GM18511 (cell line): ENCODE measurements at regions not wholly inside any gene's neighbourhood (a gene's known extent, or its start where the extent isn't known, plus 50 kb on each side); places are given as distances from the start of the nearest gene placed in this dataset.
"Not testable (repeated sequence)": the region's sequence is repeated elsewhere in the genome, so short reads cannot be mapped to it uniquely, and the experiment has no call there.

Experiments used
- ATAC-seq: cut with Tn5 transposase; IDR thresholded peaks from one replicate; pipeline ENCODE4 v1.9.1; 2021; ENCODE audit warnings: mild to moderate bottlenecking, moderate library complexity; ENCODE audit not compliant: unreplicated experiment

DNA sequence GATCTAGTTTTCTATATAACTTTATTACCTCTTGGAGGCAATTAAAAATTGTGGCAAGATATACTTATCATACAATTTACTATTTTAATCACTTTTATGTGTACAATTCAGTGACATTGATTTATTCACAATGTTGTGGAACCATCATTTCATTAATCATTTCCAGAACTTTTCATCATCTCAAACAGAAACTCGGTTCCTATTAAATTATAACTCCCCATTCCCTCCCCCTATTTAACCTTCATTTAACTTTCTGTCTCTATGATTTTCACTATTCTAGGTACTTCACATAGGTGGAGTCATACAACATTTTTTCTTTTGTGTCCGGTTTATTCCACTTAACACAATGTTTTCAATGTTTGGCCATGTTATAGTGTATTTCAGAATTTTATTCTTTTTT, 252.8 kb downstream of the REEP3 start:
- ATAC-seq, result no peak

DNA sequence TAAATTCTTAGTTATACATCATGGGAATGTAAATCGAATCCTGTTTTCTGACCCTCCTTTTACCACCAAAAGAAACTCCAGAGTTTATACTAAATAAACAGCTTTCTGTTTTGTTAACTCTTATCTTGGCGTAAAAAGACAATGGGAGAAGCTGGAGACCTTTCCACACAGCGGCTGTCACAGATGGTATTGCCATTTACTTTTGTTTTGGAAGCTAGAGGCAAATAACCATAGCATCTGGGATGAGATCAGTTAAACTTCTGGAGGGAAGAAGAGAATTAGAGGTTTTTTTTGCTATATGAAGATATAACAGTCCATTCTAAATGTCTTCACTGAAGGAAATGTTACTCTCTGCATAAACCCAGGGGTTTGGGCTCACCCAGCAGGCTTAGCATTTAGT, 258.9 kb downstream of the REEP3 start:
- ATAC-seq, result no peak

DNA sequence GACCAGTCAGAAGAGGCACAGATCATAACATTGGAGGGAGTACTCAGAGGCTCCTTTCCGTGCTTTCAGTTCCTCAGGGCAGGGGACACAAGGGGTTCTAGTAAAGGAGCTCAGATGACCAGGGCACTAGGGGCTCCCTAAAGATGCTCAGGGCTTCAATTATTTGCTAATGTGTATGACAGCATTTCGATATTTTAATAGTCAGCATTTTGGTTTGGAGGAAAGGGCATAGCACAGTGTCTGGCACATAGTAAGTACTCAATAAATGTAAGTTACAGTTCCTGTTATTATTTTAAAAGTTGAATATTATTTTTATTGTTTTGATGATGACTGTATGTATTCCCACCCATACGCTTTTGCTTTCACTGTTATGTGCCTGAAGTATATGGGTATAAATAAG, 260.0 kb downstream of the REEP3 start:
- ATAC-seq, result no peak

DNA sequence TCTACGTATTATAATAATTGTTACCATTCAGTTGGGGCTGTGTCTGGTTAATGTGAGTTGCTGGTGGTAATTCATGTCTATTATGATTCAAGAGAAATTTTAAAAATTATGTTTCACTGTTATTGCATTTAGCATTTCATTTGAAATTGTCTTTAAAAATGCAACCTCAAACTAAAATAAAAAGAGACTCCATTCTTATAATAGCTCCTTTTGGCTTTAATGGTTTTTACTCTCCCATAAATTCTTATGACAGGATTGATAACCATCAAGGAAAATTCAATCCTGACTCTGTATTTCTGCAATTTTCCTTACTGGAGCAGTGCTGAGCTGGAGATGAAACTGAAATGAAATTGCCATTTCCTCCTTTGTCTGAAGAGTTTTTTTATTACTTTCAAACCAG, 262.7 kb downstream of the REEP3 start:
- no peak for ATAC-seq

DNA sequence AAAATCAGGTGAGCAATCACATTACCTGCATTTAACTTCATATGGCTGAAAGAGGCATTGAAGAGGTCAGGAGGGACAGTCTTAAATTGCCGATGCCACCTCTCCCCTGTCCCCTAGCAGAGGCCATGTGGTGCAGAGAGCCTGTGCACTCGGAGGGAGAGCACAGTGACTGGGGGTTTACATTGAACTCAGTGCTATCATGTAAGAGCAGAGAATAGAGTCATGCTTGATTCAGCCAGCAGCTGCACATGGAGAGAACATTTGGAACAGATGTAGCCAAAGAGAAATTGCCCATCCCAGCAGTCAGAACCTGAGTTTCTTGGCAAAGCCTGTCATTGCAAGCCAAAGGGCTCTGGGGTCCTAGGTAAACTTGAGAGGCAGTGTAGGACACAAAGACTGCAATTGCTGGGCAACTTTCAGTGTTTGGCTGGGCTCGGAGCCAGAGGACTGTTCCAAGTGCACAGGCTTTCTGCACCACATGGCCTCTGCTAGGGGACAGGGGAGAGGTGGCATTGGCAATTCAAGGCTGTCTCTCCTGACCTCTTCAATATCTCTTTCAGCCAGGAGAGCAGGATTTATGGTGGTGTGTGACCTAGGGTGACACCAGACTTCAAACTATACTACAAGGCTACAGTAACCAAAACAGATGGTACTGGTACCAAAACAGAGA, 267.1 kb downstream of the REEP3 start:
- no peak for ATAC-seq

DNA sequence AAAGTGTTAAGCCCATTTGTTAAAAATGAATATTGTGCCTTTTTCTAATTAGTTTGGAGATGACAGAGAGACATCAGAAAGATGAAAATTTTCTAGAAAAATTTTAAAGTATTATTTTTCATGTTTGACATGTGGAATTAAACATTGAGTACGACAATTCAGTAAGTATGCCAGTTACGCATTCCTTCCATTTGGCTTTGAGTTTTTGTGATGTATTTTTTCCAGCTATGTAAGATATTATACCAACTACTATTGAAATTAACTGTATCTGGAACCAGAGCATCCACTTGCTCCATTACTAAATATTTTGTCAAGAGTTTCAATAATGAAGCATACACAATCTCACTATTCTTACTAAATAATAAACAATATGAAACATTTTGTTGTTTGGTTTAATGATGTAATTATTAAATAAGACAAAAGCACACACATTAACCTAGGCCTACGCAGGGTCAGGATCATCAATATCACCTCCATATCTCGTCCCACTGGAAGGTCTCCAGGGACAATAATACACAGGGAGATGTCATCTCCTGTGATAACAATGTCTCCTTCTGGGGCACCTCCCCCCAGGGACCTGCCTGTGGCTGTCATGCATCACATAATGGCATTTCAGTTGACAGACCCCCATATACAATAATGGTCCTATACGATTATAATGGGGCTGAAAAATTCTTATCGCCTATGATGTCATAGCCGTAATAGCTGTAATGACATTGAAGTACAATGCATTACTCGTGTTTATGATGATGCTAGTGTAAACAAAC, 274.1 kb downstream of the REEP3 start:
- no peak for ATAC-seq

DNA sequence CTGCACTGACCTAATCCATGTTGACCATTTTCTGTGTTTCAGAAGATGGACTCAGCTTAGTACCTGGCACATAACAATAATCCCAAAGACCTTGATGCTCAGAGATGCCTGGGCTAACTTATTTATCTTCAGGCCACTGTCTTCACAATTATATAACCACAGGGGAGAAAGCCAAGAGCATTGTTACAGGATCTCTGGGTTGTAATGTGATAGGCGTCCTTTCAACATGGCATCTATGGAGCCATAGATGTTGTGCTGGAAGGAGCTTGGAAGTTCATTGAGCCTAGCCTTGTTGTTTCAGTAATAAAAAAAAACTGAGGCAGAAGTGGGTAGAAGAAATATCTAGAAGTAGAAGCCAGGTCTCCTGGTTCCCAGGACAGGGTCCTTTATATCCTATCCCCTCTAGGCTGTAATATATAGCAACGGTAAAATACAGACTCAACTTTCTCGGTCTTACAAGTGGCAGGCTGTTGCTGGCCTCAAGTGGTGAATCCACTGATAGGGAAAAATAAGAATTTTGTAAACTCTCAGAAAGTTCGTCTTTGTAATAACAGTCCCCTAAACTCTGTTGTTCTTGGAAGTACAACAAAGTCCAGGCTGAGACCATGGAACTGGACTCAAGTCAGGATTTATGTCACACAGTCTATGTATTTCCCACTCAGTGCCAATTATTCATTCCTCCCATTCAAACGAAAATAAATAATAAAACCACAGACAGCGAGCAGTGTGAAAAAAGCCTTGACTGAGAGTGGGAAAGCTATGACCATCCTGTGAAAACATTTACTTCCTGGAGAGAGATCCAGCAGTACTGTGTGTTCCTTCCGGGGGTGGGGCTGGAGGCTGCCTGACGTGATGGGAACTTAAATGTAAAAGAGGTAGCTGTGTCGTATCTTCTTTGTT, 277.6 kb downstream of the REEP3 start:
- no peak for ATAC-seq

DNA sequence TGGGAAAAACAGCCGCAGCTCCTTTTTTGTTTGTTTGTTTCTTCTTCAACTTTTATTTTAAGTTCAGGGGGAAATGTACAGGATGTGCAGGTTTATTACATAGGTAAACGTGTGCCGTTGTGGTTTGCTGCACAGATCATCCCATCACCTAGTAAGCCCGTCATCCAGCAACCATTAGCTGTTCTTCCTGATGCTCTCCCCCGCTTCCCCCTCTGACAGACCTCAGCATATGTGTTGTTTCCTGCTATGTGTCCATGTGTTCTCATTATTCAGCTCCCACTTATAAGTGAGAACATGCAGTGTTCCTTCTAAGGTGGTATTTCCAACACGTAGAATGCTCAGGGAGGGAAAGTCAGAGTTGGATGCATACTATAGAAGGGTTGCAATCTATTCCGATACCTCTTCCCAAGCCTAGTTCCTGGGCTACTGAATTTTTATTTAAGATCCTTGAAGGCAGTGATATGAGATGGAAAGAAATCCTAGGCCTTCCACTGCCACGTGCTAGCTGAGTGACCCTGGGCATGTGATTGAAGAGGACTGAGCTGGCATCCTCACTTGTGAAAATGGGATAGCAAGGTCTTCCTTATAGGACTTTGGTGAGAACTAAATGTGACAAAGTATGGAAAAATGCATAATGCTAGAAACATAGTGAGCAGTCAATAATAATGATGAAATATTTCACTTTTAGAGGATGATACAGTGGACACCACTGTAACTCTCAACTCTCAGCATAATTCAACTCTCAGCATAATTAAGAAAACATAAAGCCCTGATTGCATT, 278.5 kb downstream of the REEP3 start:
- no peak for ATAC-seq

DNA sequence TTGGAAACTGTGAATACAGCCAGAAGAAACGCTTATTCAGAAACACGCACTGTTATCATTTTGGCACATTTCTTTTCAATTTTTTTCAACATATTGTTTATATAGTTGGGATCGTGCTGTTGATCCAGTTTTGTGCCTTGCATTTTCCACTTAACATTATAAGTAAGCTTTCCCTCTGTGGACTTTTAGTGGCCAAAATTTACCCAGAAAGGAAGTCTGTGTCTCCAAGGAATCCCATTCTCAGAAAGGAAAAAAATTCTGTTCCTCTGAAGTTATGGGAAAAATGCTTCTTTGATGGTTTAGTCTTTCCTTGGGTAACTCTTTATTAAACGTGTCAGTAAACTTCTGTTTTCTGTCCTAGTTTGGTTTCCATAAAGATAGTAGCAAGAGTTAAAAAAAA, 280.0 kb downstream of the REEP3 start:
- no peak for ATAC-seq

DNA sequence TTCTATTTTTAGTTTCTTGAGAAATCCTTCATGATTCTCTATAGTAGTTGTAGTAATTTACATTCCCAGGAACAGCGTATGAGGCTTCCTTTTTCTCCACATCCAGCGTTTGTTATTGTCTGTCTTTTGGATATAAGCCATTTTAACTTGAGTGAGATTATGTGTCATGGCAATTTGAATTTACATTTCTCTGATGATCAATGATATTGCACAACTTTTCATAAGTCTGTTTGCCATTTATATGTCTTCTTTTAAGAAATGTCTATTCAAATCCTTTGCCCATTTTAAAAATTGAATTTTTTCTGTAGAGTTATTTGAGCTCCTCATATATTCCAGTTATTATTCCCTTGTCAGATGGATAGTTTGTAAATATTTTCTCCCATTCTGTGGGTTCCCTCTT, 285.1 kb downstream of the REEP3 start:
- ATAC-seq, result no peak

DNA sequence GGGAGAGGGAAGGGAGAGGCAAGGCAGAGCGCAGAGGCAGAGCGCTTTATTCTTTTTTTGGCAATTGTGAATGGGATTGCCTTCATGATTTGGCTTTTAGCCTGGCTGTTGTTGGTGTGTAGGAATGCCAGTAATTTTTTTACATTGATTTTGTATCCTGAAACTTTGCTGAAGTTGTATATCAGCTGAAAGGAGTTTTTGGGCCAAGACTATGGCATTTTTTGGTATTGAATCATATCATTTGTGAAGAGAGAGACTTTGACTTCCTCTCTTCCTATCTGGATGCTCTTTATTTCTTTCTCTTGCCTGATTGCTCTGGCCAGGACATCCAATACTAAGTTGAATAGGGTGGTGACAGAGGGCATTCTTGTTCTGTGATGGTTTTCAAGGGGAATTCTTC, 291.3 kb downstream of the REEP3 start:
- ATAC-seq, result no peak

DNA sequence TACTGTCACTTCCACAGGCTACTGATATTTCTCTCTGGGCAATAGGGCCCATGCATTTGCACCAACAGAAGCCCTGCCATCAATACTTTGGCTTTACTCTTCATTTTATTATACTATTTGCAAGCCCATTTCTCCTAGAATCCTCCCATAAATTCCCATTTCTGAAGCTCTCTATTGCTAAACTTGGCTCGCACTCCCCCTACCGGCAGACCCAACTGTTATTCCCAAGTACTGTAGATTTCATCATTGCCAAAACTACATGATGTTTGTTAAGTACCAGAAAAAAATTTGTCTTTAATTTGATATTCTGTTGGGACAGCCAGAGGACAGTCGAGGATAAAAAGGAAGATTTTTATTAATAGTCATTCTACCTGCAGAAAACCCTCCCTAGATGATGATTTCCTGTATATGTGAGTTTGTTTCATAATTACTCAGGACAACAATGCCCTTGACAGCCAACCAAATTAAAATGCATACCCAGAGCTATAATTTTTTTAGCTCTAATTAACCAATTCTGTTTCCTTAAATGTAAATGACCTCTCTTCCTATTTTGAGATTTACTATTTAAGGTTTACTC, 298.6 kb downstream of the REEP3 start:
- peak; percentile 60 for ATAC-seq

DNA sequence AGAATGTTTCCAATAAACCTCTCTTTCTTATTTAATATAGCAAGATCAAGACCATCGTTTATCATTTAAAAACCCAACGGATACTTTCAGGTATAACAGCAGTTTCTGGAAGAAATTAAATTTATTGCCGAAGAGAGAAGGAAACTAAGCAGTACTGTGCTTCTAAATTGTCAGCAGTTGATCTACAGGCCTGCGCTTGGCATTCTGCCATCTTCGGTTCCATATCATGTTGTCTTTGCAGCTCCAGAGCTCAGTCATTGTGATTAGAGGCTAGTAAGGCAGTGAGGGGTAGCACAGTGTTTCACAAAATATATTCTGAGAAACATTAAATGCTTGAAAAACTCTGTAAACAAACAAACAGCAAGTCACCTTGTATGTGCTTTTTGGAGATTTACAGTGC, 301.3 kb downstream of the REEP3 start:
- no peak for ATAC-seq

DNA sequence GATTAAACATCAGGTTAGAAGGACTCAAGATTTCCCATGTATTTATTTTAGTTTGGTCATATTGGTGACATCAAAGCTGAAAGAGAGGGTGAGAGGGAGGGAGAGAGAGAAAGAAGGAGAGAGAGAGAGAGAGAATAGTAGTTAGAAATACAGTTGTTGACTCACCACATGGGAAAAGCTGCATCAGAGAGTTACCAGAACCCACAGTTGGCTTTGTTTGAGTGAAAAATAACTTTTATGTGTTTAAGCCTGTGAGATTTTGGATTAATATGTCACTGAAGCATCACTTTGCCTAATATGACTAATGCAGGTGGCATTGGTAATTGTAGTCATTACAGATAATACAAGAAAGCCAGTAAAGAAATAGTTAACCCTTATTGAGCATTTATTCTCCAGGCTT, 303.9 kb downstream of the REEP3 start:
- no peak for ATAC-seq

DNA sequence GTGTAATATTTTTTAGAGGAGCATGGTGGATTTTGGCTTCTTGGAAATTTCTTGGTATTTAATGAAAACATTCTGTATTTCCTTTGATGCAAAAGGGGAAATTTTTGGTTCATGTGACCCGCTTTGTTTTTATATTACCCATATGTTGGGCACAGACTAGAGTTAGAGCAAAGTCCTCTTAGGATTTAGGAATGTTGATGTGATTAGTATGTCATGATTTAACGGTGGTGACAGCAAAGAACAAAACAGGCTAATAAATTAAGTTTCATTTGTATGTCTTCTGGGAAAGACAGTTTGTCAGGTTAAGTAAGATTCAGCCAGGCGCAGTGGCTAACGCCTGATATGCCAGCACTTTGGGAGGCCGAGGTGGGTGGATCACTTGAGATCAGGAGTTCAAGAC, 304.6 kb downstream of the REEP3 start:
- no peak for ATAC-seq

DNA sequence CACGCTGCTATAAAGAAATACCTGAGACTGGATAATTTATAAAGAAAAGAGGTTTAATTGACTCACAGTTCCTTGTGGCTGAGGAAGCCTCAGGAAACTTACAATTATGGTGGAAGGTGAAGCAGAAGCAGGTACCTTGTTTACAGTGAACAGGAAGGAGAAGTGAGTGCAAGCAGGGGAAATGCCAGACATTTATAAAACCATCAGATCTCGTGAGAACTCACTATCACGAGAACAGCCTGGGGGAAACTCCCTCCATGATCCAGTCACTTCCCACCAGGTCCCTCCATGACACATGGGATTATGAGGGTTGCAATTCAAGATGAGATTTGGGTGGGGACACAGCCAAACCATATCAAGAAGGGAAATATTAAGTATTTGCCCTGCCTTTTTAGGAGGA, 305.8 kb downstream of the REEP3 start:
- ATAC-seq, result not testable (repeated sequence)

DNA sequence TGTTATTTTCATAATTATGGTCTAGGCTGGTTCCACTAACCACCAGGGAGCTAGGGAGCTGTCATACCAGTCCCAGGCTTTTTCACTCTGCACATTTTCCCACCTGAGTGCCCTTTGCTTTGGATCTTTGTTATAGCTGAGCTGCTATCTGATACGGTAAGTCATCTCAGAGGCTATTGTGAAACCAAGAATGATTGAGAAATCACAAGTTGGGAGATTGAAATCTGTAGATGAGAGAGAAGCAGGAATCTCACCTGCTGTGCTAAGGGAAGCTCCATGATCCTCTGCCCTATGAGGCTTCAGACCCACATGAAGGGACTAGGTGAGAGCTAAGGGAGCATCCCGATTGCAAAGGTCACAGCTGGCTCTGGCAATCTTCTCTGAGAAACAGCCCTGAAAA, 307.8 kb downstream of the REEP3 start:
- ATAC-seq, result no peak

DNA sequence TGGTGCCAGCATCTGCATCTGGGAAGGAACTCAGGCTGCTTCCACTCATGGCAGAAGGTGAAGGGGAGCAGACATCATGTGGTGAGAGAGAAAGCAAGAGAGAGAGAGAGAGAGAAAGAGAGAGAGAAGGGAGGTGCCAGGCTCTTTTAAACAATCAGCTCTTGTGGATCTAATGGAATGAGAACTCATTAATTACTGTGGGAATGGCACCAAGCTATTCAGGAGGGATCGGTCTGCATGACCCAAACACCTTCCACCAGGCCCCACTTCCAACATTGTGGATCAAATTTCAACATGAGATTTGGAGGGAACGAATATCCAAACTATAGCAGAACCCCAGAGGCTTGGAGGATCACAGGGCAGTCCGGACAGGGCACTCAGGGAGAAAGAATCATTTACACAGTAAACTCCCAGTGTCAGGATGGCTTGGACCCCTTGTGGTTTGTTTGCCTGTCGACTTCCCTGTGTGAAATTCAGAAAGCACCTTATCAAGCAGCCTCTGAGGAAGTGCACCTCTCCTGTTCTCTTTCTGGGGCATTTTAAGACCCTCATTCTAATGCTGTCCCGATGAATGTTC, 308.5 kb downstream of the REEP3 start:
- no peak for ATAC-seq

DNA sequence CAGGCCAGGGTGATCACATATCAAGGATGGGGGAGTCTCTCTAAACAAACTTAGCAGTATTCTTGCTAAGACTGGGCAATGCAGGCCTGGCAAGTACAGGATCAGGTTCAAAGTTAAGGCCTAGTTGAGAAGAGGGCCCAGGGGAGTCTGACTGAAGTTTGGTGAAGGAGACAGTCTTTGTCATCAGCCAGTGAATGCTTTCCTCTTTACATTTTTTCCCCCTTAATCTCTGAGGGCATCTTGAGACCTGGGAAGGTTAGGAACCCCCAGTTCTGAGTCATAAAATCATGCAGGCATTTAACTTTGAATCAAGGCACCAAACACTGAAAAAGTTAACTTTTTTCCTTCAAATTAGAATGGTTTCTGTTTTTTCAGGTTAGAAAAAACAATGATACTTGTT, 311.5 kb downstream of the REEP3 start:
- ATAC-seq, result no peak

DNA sequence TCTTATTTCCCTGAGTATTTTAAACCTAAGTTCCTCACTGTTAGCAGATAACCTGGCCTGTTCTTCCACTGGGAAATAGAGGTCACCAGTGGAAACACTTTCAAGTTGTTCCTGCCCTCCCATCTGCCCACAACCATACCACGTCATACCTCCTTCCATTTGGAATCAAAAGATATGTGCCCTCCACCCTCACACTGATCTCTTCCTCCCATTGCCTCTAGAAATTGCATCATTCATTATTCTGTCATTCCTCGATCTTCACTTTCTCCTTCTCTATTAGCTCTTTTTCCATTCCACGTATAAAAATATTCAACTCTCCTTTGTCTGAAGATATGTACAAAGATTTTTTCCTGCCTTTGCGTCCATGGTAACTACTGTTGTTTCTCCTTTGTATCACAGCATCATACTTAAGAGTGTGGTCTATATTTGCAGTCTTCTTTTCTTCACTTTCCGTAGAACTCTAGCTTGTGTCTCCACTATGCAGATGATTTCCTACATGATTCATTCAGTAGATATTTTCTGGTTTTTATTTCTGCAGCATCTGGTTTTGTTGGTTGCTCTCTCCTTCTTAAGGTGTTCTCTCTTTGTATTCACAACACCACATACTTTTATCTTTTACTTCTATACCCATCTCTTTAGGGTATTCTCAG, 312.3 kb downstream of the REEP3 start:
- no peak for ATAC-seq
